Activated CD8-positive, alpha-beta memory T cell treated with anti-CD3 and anti-CD28 coated beads, Interleukin-2, amount 10 ng/mL, durations not matched to agents 7 days and 5 days (primary cell): ENCODE measurements at regions not wholly inside any gene's neighbourhood (a gene's known extent, or its start where the extent isn't known, plus 50 kb on each side); places are given as distances from the start of the nearest gene placed in this dataset.
A peak's percentile ranks its signal among the peaks of the same experiment; 100 is the strongest.

ENCODE experiments used
- ATAC-seq: fragments of 150-1000 bp; cut with Tn5 transposase; one replicate; pipeline ENCODE4 v1.10.0; 2021; ENCODE audit warnings: moderate library complexity
- CTCF ChIA-PET: fragments of 350-600 bp; sonication (Branson Sonifier 250); formaldehyde crosslinking; loops from one replicate; lab custom pipeline; 2021; ENCODE audit warnings: antibody characterized with exemption; lab: Charles Lee
- DNase-seq: peaks from one replicate; pipeline ENCODE4 v3.0.0-alpha.2; 2020
- H3K27ac Mint-ChIP-seq: one replicate; pipeline ENCODE4 v1.8.0; 2021; ENCODE audit warnings: mild to moderate bottlenecking, mixed read lengths
- H3K27me3 Mint-ChIP-seq: one replicate; pipeline ENCODE4 v1.8.0; 2021; ENCODE audit warnings: mixed read lengths
- H3K36me3 Mint-ChIP-seq: one replicate; pipeline ENCODE4 v1.8.0; 2021; ENCODE audit warnings: mild to moderate bottlenecking, mixed read lengths
- H3K4me1 Mint-ChIP-seq: one replicate; pipeline ENCODE4 v1.8.0; 2021; ENCODE audit warnings: mixed read lengths
- H3K4me3 Mint-ChIP-seq: one replicate; pipeline ENCODE4 v1.8.0; 2021; ENCODE audit warnings: mild to moderate bottlenecking, moderate library complexity, mixed read lengths
- H3K9me3 Mint-ChIP-seq: one replicate; pipeline ENCODE4 v1.8.0; 2022; ENCODE audit warnings: low read depth, mixed read lengths

- Mint-ChIP-seq H3K4me3 (no peak overlapping the region), H3K4me1 (no peaks in the 10 kb centered on the region), H3K27me3 (peaks cover 12% of the 10 kb centered on the region), H3K36me3 (no peaks in the 10 kb centered on the region), H3K9me3 (no peaks in the 10 kb centered on the region), H3K27ac (no peak overlapping the region)
- CTCF ChIA-PET: no interaction called here
- DNase-seq: no peak
- ATAC-seq: no peak
These were observed 80.2 kb upstream of the PPP2R5A start for GRCh38 chr1:212205006-212205405.

GRCh38 chr1:212205843-212206242 is 79.4 kb upstream of the PPP2R5A start:
- H3K9me3 Mint-ChIP-seq: no peaks in the 10 kb centered on the region
- peaks cover 12% of the 10 kb centered on the region for H3K27me3 Mint-ChIP-seq
- no peak overlapping the region for H3K27ac Mint-ChIP-seq
- DNase-seq: no peak
- H3K36me3 Mint-ChIP-seq: no peaks in the 10 kb centered on the region
- H3K4me1 Mint-ChIP-seq: no peaks in the 10 kb centered on the region
- H3K4me3 Mint-ChIP-seq: no peak overlapping the region
- CTCF ChIA-PET: no interaction called here
- no peak for ATAC-seq

GRCh38 chr1:212207118-212207517 is 78.1 kb upstream of the PPP2R5A start:
- CTCF ChIA-PET: no interaction called here
- DNase-seq (no peak), ATAC-seq (no peak)
- peaks cover 12% of the 10 kb centered on the region for H3K27me3 Mint-ChIP-seq
- no peaks in the 10 kb centered on the region for H3K4me1 Mint-ChIP-seq
- no peaks in the 10 kb centered on the region for H3K9me3 Mint-ChIP-seq
- H3K36me3 Mint-ChIP-seq: no peaks in the 10 kb centered on the region
- no peak overlapping the region for H3K27ac Mint-ChIP-seq
- no peak overlapping the region for H3K4me3 Mint-ChIP-seq

GRCh38 chr1:212207822-212208520 is 77.2 kb upstream of the PPP2R5A start:
- Mint-ChIP-seq H3K27ac (no peak overlapping the region), H3K9me3 (no peaks in the 10 kb centered on the region), H3K27me3 (peaks cover 12% of the 10 kb centered on the region), H3K4me3 (no peak overlapping the region), H3K36me3 (no peaks in the 10 kb centered on the region), H3K4me1 (no peaks in the 10 kb centered on the region)
- ATAC-seq (no peak), DNase-seq (no peak)
- CTCF ChIA-PET: no interaction called here

- Mint-ChIP-seq H3K36me3 (no peaks in the 10 kb centered on the region), H3K4me1 (no peaks in the 10 kb centered on the region), H3K27me3 (peaks cover 12% of the 10 kb centered on the region), H3K27ac (no peak overlapping the region), H3K4me3 (no peak overlapping the region), H3K9me3 (no peaks in the 10 kb centered on the region)
- CTCF ChIA-PET: interaction anchor here (0.6 kb wide), 1 partner anchor 62 kb away, joined by 3 read pairs; no protein-coding TSS in a partner anchor
- DNase-seq (no peak), ATAC-seq (no peak)
These were observed 76.1 kb upstream of the PPP2R5A start for GRCh38 chr1:212208978-212209644.

- ATAC-seq (no peak), DNase-seq (no peak)
- no peaks in the 10 kb centered on the region for H3K4me1 Mint-ChIP-seq
- H3K4me3 Mint-ChIP-seq: no peak overlapping the region
- H3K27me3 Mint-ChIP-seq: peaks cover 8% of the 10 kb centered on the region
- H3K9me3 Mint-ChIP-seq: no peaks in the 10 kb centered on the region
- H3K27ac Mint-ChIP-seq: no peak overlapping the region
- no peaks in the 10 kb centered on the region for H3K36me3 Mint-ChIP-seq
- CTCF ChIA-PET: no interaction called here
These were observed 73.8 kb upstream of the PPP2R5A start for GRCh38 chr1:212211371-212211770.

- H3K4me1 Mint-ChIP-seq: no peaks in the 10 kb centered on the region
- CTCF ChIA-PET: no interaction called here
- ATAC-seq: no peak
These were observed 72.9 kb upstream of the PPP2R5A start for GRCh38 chr1:212212343-212212742.

GRCh38 chr1:212212906-212213305 is 72.3 kb upstream of the PPP2R5A start:
- ATAC-seq: no peak
- H3K4me3 Mint-ChIP-seq: no peak overlapping the region
- no peak overlapping the region for H3K27ac Mint-ChIP-seq
- peaks cover 4% of the 10 kb centered on the region for H3K27me3 Mint-ChIP-seq
- no peaks in the 10 kb centered on the region for H3K36me3 Mint-ChIP-seq
- no peak for DNase-seq
- H3K4me1 Mint-ChIP-seq: no peaks in the 10 kb centered on the region
- CTCF ChIA-PET: interaction anchor here (0.6 to 0.7 kb wide), 2 partner anchors 62 to 220 kb away, joined by 3 read pairs; no protein-coding TSS in a partner anchor
- no peaks in the 10 kb centered on the region for H3K9me3 Mint-ChIP-seq

More at GRCh38 chr1:212212343-212212742, 72.9 kb upstream of the PPP2R5A start:
- Mint-ChIP-seq H3K9me3 (no peaks in the 10 kb centered on the region), H3K4me3 (no peak overlapping the region), H3K27me3 (peaks cover 4% of the 10 kb centered on the region), H3K27ac (no peak overlapping the region), H3K36me3 (no peaks in the 10 kb centered on the region)
- no peak for DNase-seq

- ATAC-seq (no peak), DNase-seq (no peak)
- Mint-ChIP-seq H3K36me3 (no peaks in the 10 kb centered on the region), H3K4me3 (no peak overlapping the region), H3K27ac (no peak overlapping the region), H3K9me3 (no peaks in the 10 kb centered on the region), H3K27me3 (peaks cover 4% of the 10 kb centered on the region), H3K4me1 (peaks cover 5% of the 10 kb centered on the region)
- CTCF ChIA-PET: interaction anchor here (0.7 kb wide), 1 partner anchor 221 kb away, joined by 3 read pairs; no protein-coding TSS in a partner anchor
These were observed 71.4 kb upstream of the PPP2R5A start for GRCh38 chr1:212213784-212214183.

GRCh38 chr1:212214325-212214724 is 70.9 kb upstream of the PPP2R5A start:
- DNase-seq (no peak), ATAC-seq (no peak)
- CTCF ChIA-PET: no interaction called here
- H3K27me3 Mint-ChIP-seq: peaks cover 4% of the 10 kb centered on the region
- H3K4me1 Mint-ChIP-seq: peaks cover 11% of the 10 kb centered on the region
- H3K9me3 Mint-ChIP-seq: no peaks in the 10 kb centered on the region
- no peak overlapping the region for H3K4me3 Mint-ChIP-seq
- peak overlapping the region; percentile 7 for H3K27ac Mint-ChIP-seq
- H3K36me3 Mint-ChIP-seq: no peaks in the 10 kb centered on the region

GRCh38 chr1:212215910-212216309 is 69.3 kb upstream of the PPP2R5A start:
- H3K27me3 Mint-ChIP-seq: peaks cover 4% of the 10 kb centered on the region
- CTCF ChIA-PET: interaction anchor here (0.8 kb wide), 1 partner anchor 55 kb away, joined by 3 read pairs; no protein-coding TSS in a partner anchor
- no peak for DNase-seq
- H3K27ac Mint-ChIP-seq: no peak overlapping the region
- no peaks in the 10 kb centered on the region for H3K9me3 Mint-ChIP-seq
- no peak overlapping the region for H3K4me3 Mint-ChIP-seq
- no peak for ATAC-seq
- H3K36me3 Mint-ChIP-seq: no peaks in the 10 kb centered on the region
- peaks cover 15% of the 10 kb centered on the region for H3K4me1 Mint-ChIP-seq

GRCh38 chr1:212217633-212218032 is 67.6 kb upstream of the PPP2R5A start:
- Mint-ChIP-seq H3K27me3 (peaks cover 4% of the 10 kb centered on the region), H3K36me3 (no peaks in the 10 kb centered on the region), H3K4me3 (no peak overlapping the region), H3K4me1 (peaks cover 15% of the 10 kb centered on the region), H3K27ac (no peak overlapping the region), H3K9me3 (no peaks in the 10 kb centered on the region)
- ATAC-seq (no peak), DNase-seq (no peak)
- CTCF ChIA-PET: no interaction called here

- H3K4me3 Mint-ChIP-seq: no peak overlapping the region
- peaks cover 15% of the 10 kb centered on the region for H3K4me1 Mint-ChIP-seq
- H3K27ac Mint-ChIP-seq: no peak overlapping the region
- CTCF ChIA-PET: no interaction called here
- ATAC-seq (no peak), DNase-seq (no peak)
- peaks cover 4% of the 10 kb centered on the region for H3K27me3 Mint-ChIP-seq
- H3K36me3 Mint-ChIP-seq: no peaks in the 10 kb centered on the region
- no peaks in the 10 kb centered on the region for H3K9me3 Mint-ChIP-seq
These were observed 67.1 kb upstream of the PPP2R5A start for GRCh38 chr1:212218065-212218464.

- no peak overlapping the region for H3K4me3 Mint-ChIP-seq
- H3K36me3 Mint-ChIP-seq: no peaks in the 10 kb centered on the region
- H3K9me3 Mint-ChIP-seq: no peaks in the 10 kb centered on the region
- no peak overlapping the region for H3K27ac Mint-ChIP-seq
- ATAC-seq (peak; percentile 79), DNase-seq (no peak)
- peaks cover 4% of the 10 kb centered on the region for H3K27me3 Mint-ChIP-seq
- H3K4me1 Mint-ChIP-seq: peaks cover 18% of the 10 kb centered on the region
- CTCF ChIA-PET: interaction anchor here (0.8 kb wide), 1 partner anchor 38 kb away, joined by 3 read pairs; no protein-coding TSS in a partner anchor
These were observed 66.3 kb upstream of the PPP2R5A start for GRCh38 chr1:212218911-212219310.
